ENCODE measurements at regions not wholly inside any gene's neighbourhood (a gene's known extent, or its start where the extent isn't known, plus 50 kb on each side); places are given as distances from the start of the nearest gene placed in this dataset.

DNA sequence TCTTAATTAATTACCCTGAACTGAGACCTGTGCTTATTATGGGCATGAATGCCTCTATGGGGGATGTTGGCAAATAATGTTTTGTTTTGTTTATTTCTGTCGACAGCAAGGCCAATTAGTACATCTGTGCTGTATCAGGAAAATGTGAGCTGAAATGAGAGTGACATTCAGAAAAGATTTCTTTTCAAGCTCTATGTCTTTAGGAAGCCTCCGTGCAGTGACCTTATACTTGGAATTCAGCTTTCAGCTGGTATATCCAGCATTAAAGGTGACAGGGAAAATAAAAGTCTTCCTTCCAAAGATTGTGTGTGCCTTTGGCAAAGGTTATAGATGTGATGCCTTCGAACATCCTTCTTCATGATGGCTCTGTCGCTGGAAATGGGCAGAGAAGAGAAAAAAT is 1061.1 kb downstream of the SORCS3 start:
- DNase-seq: no peak

DNA sequence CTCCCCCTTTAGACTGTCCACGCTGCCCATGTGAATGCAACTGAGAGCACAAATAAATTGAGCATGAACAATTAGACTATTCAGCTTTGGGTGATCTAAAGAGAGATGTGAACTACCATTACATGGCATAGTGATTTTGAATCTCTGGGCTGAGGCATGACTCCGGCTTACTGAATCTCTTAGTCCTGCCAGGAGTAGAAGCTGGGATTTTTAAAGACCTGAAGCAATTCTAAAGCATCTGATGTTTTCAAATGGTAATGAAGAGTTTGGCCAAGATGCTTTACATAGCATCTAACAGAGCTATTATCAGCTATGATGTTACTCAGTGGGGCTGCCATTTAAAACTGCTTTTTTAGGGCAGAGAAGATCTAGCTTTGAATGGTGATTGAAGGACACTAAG is 1059.1 kb downstream of the SORCS3 start:
- no peak for DNase-seq

DNA sequence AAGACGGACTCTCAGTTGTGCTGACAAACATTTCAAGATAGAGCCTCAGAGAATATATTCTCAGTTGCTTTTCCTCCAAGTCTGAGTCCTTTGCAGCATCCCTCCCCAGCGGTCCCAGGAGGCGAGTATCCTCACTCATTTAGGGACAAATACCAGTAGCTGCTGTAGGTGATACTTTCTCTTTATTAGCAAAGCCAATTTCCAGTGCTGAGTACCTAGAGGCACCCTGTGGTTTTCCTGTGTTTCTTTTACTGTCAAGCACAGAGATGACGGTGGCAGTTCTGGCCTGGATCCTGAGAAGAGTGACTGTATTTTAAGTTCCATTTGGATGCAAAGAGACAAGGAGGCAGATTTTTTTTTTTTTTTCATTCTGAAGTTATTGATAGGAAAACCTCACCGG is 1058.4 kb downstream of the SORCS3 start:
- DNase-seq: no peak

DNA sequence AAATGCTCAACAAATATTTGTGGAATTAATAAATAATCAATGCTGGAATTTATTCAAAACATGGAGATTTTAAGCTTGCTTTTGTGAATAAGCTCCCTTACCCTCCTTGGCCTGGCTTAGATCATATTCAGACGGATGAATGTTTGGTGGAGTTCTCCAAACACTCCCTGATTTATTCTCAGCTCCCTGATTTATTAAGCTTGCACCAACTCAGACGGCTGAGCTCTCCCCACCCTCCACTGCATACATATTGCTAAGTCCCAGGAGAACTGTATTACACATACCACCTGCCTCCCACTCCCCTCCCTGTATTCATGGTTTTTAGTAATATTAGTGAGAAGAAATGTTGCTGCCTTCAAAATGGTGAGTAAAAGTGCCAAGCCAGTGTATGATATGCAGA is 1057.5 kb downstream of the SORCS3 start:
- no peak for DNase-seq

DNA sequence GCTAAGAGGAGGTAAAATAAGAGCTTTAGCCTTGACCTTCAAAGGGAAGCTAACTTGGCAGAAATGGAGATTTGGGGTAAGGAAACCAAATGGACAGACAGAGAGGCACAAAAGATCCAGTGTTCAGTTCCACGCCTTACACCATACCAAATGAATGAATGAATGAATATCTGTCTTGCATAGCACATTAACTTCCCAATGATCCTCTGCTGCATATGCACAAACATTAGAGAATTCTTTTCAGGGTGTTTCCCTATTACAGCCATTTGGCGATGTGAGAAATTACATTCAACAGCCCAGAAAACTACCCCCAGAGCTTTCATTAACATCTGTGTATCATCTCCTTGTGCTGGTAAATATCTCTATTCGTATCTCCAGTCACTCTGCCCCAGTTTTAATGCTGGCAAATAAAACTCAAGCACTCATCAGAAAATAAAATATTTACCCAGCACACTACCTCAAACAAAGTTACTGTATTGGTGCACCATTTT is 1056.2 kb downstream of the SORCS3 start:
- no peak for DNase-seq

DNA sequence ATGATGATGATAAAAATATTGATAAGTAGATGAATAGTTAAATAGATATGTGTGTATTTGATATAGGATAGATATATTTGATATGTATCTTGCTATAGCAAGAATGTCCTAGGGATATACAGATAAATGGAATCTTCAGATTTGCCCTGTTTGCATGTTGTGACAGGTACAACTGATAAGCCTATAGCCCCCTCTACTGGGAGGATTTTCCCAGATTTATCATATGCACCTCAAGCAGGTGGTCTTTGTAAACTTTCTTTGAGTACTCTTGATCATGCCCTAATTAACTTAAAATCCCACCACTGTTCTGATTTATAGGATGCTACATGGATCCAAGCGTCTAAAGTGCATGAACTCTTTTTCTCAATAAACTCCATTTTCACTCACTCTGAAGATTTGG is 1050.7 kb downstream of the SORCS3 start:
- DNase-seq: no peak

DNA sequence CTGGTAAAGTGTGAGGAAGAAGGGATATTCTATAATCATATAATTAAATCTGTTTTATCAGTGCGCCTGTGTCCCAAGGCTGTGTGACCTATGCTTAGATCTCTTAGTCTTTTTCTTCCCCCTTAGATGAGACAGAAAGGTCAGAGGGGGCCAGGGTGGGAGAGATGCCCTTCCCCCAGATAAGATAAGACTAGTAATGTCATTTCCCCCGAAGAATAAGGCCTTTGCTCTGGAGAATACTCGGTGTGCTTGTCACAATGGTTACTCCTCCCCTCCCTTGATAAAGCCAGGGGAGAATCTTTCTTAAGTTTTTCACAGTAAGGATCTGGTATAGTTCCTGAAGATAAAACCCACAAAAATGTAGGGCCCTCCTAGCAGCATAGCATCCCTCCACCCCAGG is 1041.8 kb downstream of the SORCS3 start:
- no peak for DNase-seq

DNA sequence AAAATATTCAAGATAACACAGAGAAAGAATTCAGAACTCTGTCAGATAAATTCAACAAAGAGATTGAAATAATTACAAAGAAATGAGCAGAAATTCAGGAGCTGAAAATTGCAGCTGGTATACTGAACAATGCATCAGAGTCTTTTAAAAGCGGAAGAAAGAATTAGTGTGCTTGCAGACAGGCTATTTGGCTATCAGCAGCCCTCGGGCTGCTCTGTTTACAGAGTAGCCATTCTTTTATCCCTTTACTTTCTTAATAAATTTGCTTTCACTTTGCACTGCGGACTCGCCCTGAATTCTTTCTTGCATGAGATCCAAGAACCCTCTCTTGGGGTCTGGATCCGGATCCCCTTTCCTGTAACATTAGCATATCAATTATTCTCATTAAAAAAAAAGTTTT is 1040.0 kb downstream of the SORCS3 start:
- no peak for DNase-seq

DNA sequence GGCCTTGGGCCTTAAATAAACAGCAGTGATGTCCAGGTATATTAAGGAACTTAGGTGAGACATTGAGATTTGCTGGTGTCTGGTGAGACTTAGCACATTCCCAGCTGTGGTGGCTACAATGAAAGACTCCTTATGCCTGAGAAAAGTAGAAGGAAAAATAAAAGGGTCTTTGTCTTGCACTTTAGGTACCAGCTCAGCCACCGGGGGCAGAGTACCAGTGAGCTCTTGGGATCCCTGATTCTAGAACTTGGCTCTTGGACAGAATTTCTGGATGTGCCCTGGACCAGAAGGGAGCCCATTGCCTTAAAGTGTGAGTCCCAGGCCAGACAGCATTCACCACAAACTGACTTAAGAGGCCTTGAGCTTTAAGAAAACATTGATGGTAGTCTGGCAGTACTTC is 1038.7 kb downstream of the SORCS3 start:
- no peak for DNase-seq

DNA sequence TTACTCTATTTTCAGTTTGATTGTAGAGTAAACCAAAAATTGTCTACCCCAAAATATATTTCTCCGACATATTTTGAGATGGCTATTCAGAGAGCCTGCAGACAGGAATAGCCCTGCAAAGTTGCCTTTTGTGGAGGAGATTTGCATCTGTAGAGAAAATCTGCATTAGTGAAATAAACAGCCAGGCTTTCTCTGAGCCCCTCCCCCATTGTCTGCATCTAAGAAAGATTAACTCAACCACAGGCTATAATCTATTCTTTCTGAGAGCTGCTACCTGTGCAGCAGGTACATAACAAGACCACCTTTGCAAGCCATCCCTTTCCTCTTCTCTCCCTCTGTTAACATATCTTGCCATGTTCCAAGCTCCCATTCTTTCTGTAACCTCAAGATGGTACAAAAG is 1034.2 kb downstream of the SORCS3 start:
- no peak for DNase-seq

DNA sequence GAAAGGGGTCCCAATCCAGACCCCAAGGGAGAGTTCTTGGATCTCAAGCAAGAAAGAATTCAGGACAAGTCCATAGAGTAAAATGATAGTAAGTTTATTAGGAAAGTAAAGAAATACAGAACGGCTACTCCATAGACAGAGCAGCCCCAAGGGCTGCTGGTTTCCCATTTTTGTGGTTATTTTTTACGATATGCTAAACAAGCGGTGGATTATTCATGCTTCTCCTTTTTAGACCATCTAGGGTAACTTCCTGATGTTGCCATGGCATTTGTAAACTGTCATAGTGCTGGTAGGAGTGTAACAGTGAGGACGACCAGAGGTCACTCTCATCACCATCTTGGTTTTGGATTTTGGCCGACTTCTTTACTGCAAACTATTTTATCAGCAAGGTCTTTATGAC is 1033.4 kb downstream of the SORCS3 start:
- DNase-seq: no peak

DNA sequence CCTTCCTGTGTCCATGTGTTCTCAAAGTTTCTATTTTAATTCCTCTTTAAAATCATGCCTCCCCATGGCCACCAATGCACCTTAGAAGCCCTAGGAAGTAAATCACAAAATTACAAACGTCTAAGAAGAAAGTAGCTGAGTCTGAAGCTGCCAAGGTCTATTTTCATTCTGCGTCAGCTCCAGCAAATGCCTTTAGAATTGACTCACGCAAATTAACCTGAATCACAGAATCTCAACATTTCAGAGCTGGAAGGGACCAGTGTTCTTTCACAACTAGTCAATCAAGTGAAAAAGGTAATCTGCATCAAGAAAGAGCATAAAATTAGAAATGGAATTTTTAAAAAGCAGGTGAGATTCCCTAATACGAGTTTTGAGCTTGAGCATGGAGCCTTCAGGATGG is 1017.6 kb downstream of the SORCS3 start:
- DNase-seq: no peak

DNA sequence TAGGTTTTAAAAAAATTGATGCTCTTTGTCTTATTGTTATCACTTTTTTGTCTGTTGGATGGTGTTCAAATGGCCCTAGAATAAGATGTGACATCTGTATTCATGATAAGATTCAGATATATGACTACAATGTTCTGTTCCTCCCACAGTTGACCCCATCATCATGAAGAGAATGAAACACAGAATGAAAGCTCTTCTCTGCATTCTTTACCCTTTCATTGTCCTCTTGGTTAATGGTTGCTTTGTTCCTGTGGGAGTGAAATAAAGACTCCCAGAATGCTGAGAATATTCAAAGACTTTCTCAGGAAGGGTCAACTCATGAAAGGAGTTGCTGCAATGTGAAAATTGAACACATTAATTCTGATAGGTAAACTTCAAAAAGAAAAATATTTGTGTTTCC is 1015.8 kb downstream of the SORCS3 start:
- DNase-seq: no peak

DNA sequence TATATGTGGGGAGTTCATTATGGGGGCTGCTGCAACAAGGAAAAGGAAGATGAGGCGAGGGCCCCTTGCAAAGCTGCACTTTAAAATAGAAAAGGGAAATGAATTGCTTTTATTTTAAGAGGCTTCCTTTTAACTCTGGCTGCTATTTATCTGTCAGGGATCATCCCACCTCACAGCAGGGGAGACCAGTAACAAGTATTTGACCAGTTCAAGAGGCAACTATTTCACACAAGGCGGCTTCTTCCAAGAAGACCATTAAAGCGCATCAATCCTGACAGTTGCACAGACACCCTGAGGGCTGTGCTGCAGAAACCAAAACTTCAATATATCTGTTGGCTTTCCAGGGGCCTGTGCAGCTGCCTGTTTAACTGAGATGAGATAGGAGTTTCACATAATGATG is 1009.2 kb downstream of the SORCS3 start:
- DNase-seq: no peak

DNA sequence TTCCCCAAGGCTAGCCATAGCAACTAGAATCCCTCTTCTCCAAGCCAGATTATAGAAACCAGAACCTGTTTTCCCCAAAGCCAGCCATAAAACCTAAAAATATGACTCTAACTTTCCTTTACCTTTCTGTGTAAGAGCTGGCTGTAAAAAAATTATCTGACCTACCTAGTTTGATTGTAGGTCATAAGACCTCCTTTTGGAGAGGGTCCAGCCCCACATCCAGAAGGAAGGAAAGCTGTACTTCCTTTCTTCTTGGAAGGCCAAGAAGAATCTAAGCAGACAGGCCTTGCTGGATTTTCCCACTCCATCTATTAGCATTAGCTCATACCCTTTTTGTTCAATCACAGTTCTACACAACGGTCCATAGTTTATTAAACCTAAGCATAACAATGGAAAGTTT is 1006.3 kb downstream of the SORCS3 start:
- no peak for DNase-seq

DNA sequence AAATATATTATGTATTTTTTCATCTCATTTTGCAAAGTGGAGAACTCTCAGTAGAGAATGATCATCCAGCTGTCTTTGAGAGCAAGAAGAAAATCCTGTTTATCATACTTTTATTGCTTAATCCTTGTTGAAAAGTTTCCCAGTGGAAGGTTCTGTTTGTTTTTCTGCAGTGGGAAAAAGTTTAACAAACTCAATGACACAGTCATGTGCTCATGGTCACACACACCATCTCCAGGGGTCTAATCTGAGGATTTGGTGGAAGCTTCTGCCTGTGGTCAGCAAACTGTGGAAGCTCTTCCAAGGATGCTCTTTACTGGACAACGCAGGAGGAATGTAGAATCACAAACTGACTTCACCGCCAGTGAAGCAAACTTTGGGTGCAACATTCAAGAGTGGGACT is 1003.9 kb downstream of the SORCS3 start:
- no peak for DNase-seq

DNA sequence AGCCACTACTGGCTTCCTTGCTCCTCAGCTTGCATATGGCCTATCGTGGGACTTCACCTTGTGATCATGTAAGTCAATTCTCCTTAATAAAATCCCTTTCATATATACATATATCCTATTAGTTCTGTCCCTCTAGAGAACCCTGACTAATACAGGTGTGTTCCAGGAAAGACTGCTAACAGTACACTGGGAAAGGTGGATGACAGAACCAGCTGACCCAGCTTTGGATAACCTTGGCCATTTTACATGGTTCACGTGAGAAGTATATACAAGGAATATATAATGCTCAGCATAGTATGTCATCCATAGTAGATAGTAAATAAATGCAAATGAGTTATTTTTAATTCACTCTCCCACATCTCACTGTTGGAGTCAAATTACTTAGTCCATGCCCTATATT is 1003.5 kb downstream of the SORCS3 start:
- no peak for DNase-seq

DNA sequence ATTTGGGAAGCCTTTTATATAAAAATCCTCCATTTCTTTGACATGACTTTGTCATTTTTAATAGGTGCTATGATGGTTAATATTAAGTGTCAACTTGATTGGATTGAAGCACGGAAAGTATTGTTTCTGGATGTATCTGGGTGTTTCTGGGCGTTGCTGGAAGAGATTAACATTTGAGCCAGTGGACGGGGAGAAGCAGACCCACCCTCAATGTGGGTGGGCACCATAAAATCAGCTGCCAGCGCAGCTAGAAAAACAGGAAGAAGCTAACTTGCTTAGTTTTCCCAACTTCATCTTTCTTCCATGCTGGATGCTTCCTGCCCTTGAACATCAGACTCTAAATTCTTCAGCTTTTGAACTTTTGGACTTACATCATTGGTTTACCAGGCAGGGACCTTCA is 1003.0 kb downstream of the SORCS3 start:
- DNase-seq: no peak

DNA sequence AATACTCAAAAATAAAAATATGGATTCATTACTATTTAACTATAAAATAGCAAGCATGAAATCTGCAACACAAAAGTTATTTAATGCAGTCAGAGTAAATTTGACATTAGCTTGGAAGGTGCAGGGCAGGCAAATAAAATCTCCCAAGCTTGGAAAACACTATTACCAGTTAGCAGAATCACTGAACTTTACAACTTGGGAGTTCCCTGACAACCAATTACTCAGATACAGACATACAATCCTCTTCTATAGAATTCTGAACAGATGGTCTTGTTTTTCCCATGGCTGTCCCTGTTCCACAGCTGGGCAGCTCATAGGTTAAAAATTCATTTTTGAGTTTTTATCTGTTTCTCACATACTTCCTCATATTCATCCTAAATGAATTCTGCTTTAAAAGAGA is 1002.6 kb downstream of the SORCS3 start:
- DNase-seq: no peak

DNA sequence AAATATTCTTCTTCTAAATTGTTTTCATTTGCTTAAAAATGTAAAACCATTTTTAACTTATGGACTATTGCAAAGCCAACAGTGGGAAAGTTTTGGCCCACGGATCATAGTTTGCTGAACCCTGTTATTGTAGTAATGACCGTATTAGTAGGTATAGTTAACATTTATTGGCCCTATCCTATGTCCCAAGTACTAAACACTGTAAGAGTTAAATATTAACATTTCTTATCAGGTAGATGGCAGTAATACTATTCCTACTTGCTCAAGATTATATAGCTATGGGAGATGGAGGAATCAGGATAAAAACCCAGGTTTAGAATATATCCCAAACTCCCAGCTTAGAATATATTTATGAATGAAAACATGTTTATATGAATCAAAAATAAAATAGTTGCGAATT is 993.2 kb downstream of the SORCS3 start:
- DNase-seq: no peak

DNA sequence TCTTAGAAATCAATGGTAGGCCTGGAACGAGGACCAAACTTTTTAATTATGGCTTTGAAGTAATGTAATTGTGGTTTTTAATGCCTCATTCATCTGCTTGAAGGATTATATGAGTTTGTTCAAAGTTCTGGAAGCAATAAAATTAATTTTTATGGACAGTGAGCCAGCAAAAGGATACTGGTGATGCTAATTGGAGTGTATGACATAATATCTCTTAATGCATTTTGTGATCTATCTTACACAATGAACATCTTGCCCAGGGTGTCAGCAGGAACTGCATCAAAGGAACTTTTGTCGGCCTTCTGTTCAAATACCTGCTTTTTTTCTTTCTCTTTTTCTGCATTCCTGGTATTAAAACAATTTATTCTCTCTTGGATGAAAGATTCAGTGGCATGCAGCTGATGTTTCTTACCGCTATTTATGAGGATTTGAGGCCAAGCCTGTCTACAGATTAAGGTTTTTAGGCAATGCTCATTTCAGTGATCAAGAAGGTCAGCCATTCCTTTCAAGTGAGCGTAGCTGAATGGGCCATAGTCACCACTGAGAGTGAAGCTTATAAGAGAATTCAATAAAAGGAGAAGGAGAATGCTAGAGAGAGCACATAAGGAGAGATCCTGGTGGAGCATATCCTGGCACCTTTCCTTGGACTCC is 974.8 kb downstream of the SORCS3 start:
- DNase-seq: no peak

DNA sequence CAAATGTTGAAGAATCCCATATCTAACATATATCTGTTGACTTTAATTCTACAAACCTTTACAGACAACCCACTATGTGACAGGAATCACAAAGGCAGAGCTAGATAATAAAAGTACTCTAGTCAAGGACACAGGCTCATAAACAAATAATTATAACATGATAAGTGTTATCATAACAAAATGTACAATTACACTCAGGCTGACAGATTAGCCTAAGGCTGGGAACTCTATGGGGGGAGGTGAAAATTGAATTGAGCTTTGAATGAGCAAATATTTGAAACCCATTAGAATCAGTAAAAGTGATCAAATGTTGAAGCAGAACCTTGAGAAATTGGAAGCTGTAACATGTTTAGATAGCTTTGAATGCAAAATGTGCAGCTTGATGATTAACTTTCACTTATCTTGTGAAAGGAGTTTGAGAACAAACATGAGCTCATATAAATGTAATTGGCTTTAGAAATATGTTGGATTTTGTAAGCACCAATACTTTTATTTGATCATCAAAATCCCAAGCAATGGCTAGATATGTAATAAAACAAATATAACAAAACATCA is 970.2 kb downstream of the SORCS3 start:
- no peak for DNase-seq

DNA sequence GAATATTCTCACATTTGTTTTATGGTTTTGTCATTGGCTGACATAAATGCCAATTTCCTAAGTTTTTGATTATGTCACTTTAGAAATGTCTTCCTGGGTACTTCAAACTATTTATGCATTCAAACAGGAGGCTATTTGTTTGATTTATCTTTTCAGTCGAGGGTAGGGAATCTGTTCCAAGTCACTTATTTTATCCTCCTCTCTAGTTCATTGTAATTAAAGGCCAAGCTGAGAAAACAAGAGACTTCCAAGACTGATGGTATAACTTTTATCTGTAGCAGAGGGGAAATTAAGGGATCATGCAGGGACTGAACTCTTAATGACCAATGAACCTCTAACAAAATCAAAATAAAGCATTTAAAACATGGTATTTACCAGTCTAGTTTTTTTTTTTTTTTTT is 968.4 kb downstream of the SORCS3 start:
- DNase-seq: no peak

DNA sequence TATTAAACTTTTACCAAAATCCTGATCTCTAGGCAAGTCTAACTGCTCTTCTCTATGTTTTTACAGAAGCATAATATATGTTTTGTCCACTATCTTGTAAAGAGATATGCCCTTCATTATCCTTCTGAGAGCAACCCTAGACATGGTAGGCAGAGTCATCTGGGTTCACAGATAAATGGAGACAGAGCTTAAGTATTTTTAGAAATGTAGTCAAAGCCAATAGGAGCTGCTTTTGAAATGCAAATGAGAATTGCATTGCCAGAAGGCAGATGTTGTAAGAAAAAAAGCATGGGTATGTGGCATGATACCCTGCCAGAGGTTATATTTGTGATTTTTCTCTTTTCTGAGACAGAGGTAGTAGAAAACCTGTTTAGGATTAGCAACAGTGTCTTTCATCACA is 964.8 kb downstream of the SORCS3 start:
- DNase-seq: no peak

DNA sequence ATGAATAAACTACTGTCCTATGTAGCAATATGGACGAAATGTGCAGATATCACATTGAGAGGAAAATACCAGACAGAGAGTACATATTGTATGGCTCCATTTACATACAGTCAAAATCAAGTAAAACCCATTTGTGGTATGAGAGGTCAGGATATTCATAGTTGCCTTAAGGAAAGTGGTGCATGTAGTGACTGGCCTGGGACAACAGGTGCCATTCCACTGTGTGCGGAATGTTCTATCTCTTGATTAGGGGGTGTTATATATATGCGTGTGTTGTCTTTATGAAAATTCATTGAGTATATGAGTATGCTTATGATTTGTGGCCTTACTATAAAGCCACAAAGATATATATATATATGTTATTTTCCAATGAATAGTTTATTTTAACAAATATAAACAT is 964.0 kb downstream of the SORCS3 start:
- DNase-seq: no peak

Data from GDM1 (cell line).